NCI-H460 (cell line): ENCODE measurements at regions not wholly inside any gene's neighbourhood (a gene's known extent, or its start where the extent isn't known, plus 50 kb on each side); places are given as distances from the start of the nearest gene placed in this dataset.

ENCODE experiments used
- DNase-seq: peaks from one replicate; pipeline ENCODE4 v3.0.0-alpha.2; 2016; ENCODE audit warnings: low read depth; ENCODE audit errors: extremely low read depth
- small RNA-seq, 2 experiments: library from RNA; depleted of rRNA; stranded (forward); fragments of <200 nt; gene quantifications; one replicate each; pipeline ENCODE3, GENCODE V24; 2014

- no peak for DNase-seq
These were observed 71.9 kb upstream of the KRR1 start for GRCh38 chr12:75583355-75583754.

GRCh38 chr12:75581515-75581914, 70.1 kb upstream of the KRR1 start:
- no peak for DNase-seq

GRCh38 chr12:75579552-75579951, 68.1 kb upstream of the KRR1 start:
- DNase-seq: no peak

GRCh38 chr12:75578546-75578945, 67.1 kb upstream of the KRR1 start:
- DNase-seq: no peak

GRCh38 chr12:75577812-75578211, 66.4 kb upstream of the KRR1 start:
- DNase-seq: no peak

- no peak for DNase-seq
These were observed 60.3 kb upstream of the KRR1 start for GRCh38 chr12:75571656-75572205.

GRCh38 chr12:75571204-75571603, 59.8 kb upstream of the KRR1 start:
- no peak for DNase-seq

- DNase-seq: no peak
These were observed 57.4 kb upstream of the KRR1 start for GRCh38 chr12:75568801-75569200.

GRCh38 chr12:75568393-75568792, 57.0 kb upstream of the KRR1 start:
- DNase-seq: no peak

- no peak for DNase-seq
These were observed 54.4 kb upstream of the KRR1 start for GRCh38 chr12:75565795-75566194.

GRCh38 chr12:75564852-75565251, 53.4 kb upstream of the KRR1 start:
- no peak for DNase-seq

- no peak for DNase-seq
These were observed 53.0 kb upstream of the KRR1 start for GRCh38 chr12:75564398-75564797.

- DNase-seq: no peak
These were observed 51.9 kb upstream of the KRR1 start for GRCh38 chr12:75563351-75563750.

GRCh38 chr12:75561921-75562320, 50.5 kb upstream of the KRR1 start:
- no peak for DNase-seq

Small RNAs in the stretch of these regions (small RNA-seq; reads per million reads assigned to genes)
- gene AC011611.1 (0 reads per million in 2 experiments), gene AC011611.6 (0 reads per million in 2 experiments), gene RF00156 (0 to 0.04 reads per million in 2 experiments), gene RN7SL734P (0.04 to 0.29 reads per million in 2 experiments)
